Activated naive CD4-positive, alpha-beta T cell treated with anti-CD3 and anti-CD28 coated beads for 36 hours (primary cell): ENCODE measurements at regions not wholly inside any gene's neighbourhood (a gene's known extent, or its start where the extent isn't known, plus 50 kb on each side); places are given as distances from the start of the nearest gene placed in this dataset.

Experiments
- CTCF ChIA-PET: fragments of 350-600 bp; sonication (Branson Sonifier 250); formaldehyde crosslinking; loops from one replicate; lab custom pipeline; 2021; ENCODE audit warnings: antibody characterized with exemption; lab: Charles Lee
- DNase-seq: peaks from one replicate; pipeline ENCODE4 v3.0.0-alpha.2; 2020
- H3K27ac Mint-ChIP-seq: one replicate; pipeline ENCODE4 v1.8.0; 2021; ENCODE audit warnings: mild to moderate bottlenecking, mixed read lengths
- H3K27me3 Mint-ChIP-seq: one replicate; pipeline ENCODE4 v1.8.0; 2021; ENCODE audit warnings: low read depth, mixed read lengths
- H3K36me3 Mint-ChIP-seq: one replicate; pipeline ENCODE4 v1.8.0; 2021; ENCODE audit warnings: low read depth, mixed read lengths
- H3K4me1 Mint-ChIP-seq: one replicate; pipeline ENCODE4 v1.8.0; 2021; ENCODE audit warnings: low read depth, mixed read lengths
- H3K4me3 Mint-ChIP-seq: one replicate; pipeline ENCODE4 v1.8.0; 2021; ENCODE audit warnings: mild to moderate bottlenecking, moderate library complexity, mixed read lengths
- H3K9me3 Mint-ChIP-seq: one replicate; pipeline ENCODE4 v1.8.0; 2021; ENCODE audit warnings: mixed read lengths
- intact Hi-C: fragments of 100-400 bp; cut with micrococcal nuclease; formaldehyde crosslinking; loops from one replicate; pipeline ENCODE4 v1.15.1; 2023

- CTCF ChIA-PET: no interaction called here
- no peak overlapping the region for H3K4me3 Mint-ChIP-seq
- no peak for DNase-seq
- no peaks in the 10 kb centered on the region for H3K4me1 Mint-ChIP-seq
- H3K27me3 Mint-ChIP-seq: peaks cover 8% of the 10 kb centered on the region
- no peaks in the 10 kb centered on the region for H3K36me3 Mint-ChIP-seq
- intact Hi-C loops: no loop called here
- peaks cover 4% of the 10 kb centered on the region for H3K9me3 Mint-ChIP-seq
- H3K27ac Mint-ChIP-seq: no peak overlapping the region
Measured at GRCh38 chr9:84463272-84463671, 122.7 kb upstream of the SLC28A3 start.

GRCh38 chr9:84466580-84467285, 126.2 kb upstream of the SLC28A3 start:
- no peak overlapping the region for H3K27ac Mint-ChIP-seq
- CTCF ChIA-PET: no interaction called here
- H3K4me3 Mint-ChIP-seq: no peak overlapping the region
- no peaks in the 10 kb centered on the region for H3K4me1 Mint-ChIP-seq
- no peaks in the 10 kb centered on the region for H3K36me3 Mint-ChIP-seq
- no peak for DNase-seq
- intact Hi-C loops: no loop called here
- H3K27me3 Mint-ChIP-seq: peaks cover 8% of the 10 kb centered on the region
- no peaks in the 10 kb centered on the region for H3K9me3 Mint-ChIP-seq

GRCh38 chr9:84471816-84472215, 131.3 kb upstream of the SLC28A3 start:
- no peak for DNase-seq
- Mint-ChIP-seq H3K36me3 (no peaks in the 10 kb centered on the region), H3K27me3 (peaks cover 5% of the 10 kb centered on the region), H3K9me3 (no peaks in the 10 kb centered on the region), H3K4me1 (no peaks in the 10 kb centered on the region), H3K4me3 (no peak overlapping the region), H3K27ac (no peak overlapping the region)
- intact Hi-C loops: no loop called here
- CTCF ChIA-PET: no interaction called here

GRCh38 chr9:84478996-84479395, 138.4 kb upstream of the SLC28A3 start:
- no peaks in the 10 kb centered on the region for H3K36me3 Mint-ChIP-seq
- H3K27ac Mint-ChIP-seq: no peak overlapping the region
- no peaks in the 10 kb centered on the region for H3K9me3 Mint-ChIP-seq
- DNase-seq: no peak
- no peaks in the 10 kb centered on the region for H3K4me1 Mint-ChIP-seq
- intact Hi-C loops: no loop called here
- no peak overlapping the region for H3K4me3 Mint-ChIP-seq
- H3K27me3 Mint-ChIP-seq: no peaks in the 10 kb centered on the region
- CTCF ChIA-PET: no interaction called here

- H3K4me3 Mint-ChIP-seq: no peak overlapping the region
- DNase-seq: no peak
- H3K9me3 Mint-ChIP-seq: no peaks in the 10 kb centered on the region
- intact Hi-C loops: no loop called here
- H3K36me3 Mint-ChIP-seq: no peaks in the 10 kb centered on the region
- no peak overlapping the region for H3K27ac Mint-ChIP-seq
- H3K27me3 Mint-ChIP-seq: no peaks in the 10 kb centered on the region
- CTCF ChIA-PET: interaction anchor here (0.6 kb wide), 1 partner anchor 1450 kb away, joined by 4 read pairs; no protein-coding TSS in a partner anchor
- no peaks in the 10 kb centered on the region for H3K4me1 Mint-ChIP-seq
Measured at GRCh38 chr9:84480071-84480470, 139.5 kb upstream of the SLC28A3 start.

GRCh38 chr9:84481231-84481630, 140.7 kb upstream of the SLC28A3 start:
- Mint-ChIP-seq H3K27ac (no peak overlapping the region), H3K36me3 (no peaks in the 10 kb centered on the region), H3K4me3 (no peak overlapping the region), H3K4me1 (no peaks in the 10 kb centered on the region), H3K27me3 (no peaks in the 10 kb centered on the region), H3K9me3 (no peaks in the 10 kb centered on the region)
- CTCF ChIA-PET: no interaction called here
- intact Hi-C loops: no loop called here
- DNase-seq: no peak

- no peaks in the 10 kb centered on the region for H3K27me3 Mint-ChIP-seq
- no peaks in the 10 kb centered on the region for H3K36me3 Mint-ChIP-seq
- no peaks in the 10 kb centered on the region for H3K9me3 Mint-ChIP-seq
- CTCF ChIA-PET: no interaction called here
- intact Hi-C loops: no loop called here
- no peaks in the 10 kb centered on the region for H3K4me1 Mint-ChIP-seq
- no peak for DNase-seq
- no peak overlapping the region for H3K27ac Mint-ChIP-seq
- H3K4me3 Mint-ChIP-seq: no peak overlapping the region
Measured at GRCh38 chr9:84481636-84482218, 141.2 kb upstream of the SLC28A3 start.

GRCh38 chr9:84482607-84483006, 142.0 kb upstream of the SLC28A3 start:
- Mint-ChIP-seq H3K27ac (no peak overlapping the region), H3K4me3 (no peak overlapping the region), H3K4me1 (no peaks in the 10 kb centered on the region), H3K27me3 (no peaks in the 10 kb centered on the region), H3K36me3 (no peaks in the 10 kb centered on the region), H3K9me3 (no peaks in the 10 kb centered on the region)
- CTCF ChIA-PET: no interaction called here
- intact Hi-C loops: no loop called here
- no peak for DNase-seq

GRCh38 chr9:84484172-84484571, 143.6 kb upstream of the SLC28A3 start:
- intact Hi-C loops: no loop called here
- peaks cover 7% of the 10 kb centered on the region for H3K27me3 Mint-ChIP-seq
- no peaks in the 10 kb centered on the region for H3K9me3 Mint-ChIP-seq
- no peaks in the 10 kb centered on the region for H3K36me3 Mint-ChIP-seq
- no peak overlapping the region for H3K27ac Mint-ChIP-seq
- DNase-seq: no peak
- H3K4me1 Mint-ChIP-seq: no peaks in the 10 kb centered on the region
- no peak overlapping the region for H3K4me3 Mint-ChIP-seq
- CTCF ChIA-PET: no interaction called here

GRCh38 chr9:84485539-84485938, 145.0 kb upstream of the SLC28A3 start:
- CTCF ChIA-PET: no interaction called here
- Mint-ChIP-seq H3K4me3 (no peak overlapping the region), H3K4me1 (no peaks in the 10 kb centered on the region), H3K27ac (no peak overlapping the region), H3K27me3 (peaks cover 11% of the 10 kb centered on the region), H3K36me3 (no peaks in the 10 kb centered on the region), H3K9me3 (no peaks in the 10 kb centered on the region)
- intact Hi-C loops: no loop called here
- DNase-seq: no peak

GRCh38 chr9:84486663-84487062, 146.1 kb upstream of the SLC28A3 start:
- Mint-ChIP-seq H3K4me3 (no peak overlapping the region), H3K27me3 (peaks cover 11% of the 10 kb centered on the region), H3K4me1 (no peaks in the 10 kb centered on the region), H3K36me3 (no peaks in the 10 kb centered on the region), H3K9me3 (no peaks in the 10 kb centered on the region), H3K27ac (no peak overlapping the region)
- CTCF ChIA-PET: interaction anchor here (0.6 kb wide), 1 partner anchor 1345 kb away, joined by 5 read pairs; no protein-coding TSS in a partner anchor
- intact Hi-C loops: no loop called here
- DNase-seq: no peak

GRCh38 chr9:84490206-84490841, 149.8 kb upstream of the SLC28A3 start:
- Mint-ChIP-seq H3K36me3 (no peaks in the 10 kb centered on the region), H3K4me1 (no peaks in the 10 kb centered on the region), H3K27ac (no peak overlapping the region), H3K27me3 (peaks cover 11% of the 10 kb centered on the region), H3K9me3 (no peaks in the 10 kb centered on the region), H3K4me3 (no peak overlapping the region)
- intact Hi-C loops: no loop called here
- CTCF ChIA-PET: no interaction called here
- DNase-seq: no peak

GRCh38 chr9:84490842-84491325, 150.3 kb upstream of the SLC28A3 start:
- H3K9me3 Mint-ChIP-seq: no peaks in the 10 kb centered on the region
- no peak overlapping the region for H3K4me3 Mint-ChIP-seq
- CTCF ChIA-PET: no interaction called here
- no peaks in the 10 kb centered on the region for H3K4me1 Mint-ChIP-seq
- no peak for DNase-seq
- H3K27me3 Mint-ChIP-seq: peaks cover 11% of the 10 kb centered on the region
- intact Hi-C loops: no loop called here
- H3K27ac Mint-ChIP-seq: no peak overlapping the region
- no peaks in the 10 kb centered on the region for H3K36me3 Mint-ChIP-seq
